HEK293 (cell line): ENCODE measurements at regions not wholly inside any gene's neighbourhood (a gene's known extent, or its start where the extent isn't known, plus 50 kb on each side); places are given as distances from the start of the nearest gene placed in this dataset.

Experiments used
- EGR2 ChIP-seq: fragments of 450-650 bp; formaldehyde crosslinking; IDR thresholded peaks from 2 replicates; pipeline ENCODE4 v1.5.1; 2016; ENCODE audit warnings: low read depth, missing biosample characterization, missing genetic modification characterization
- KLF1 ChIP-seq: fragments of 450-650 bp; formaldehyde crosslinking; IDR thresholded peaks from 2 replicates; pipeline ENCODE4 v1.5.1; 2016; ENCODE audit warnings: missing biosample characterization, missing genetic modification characterization
- MYNN ChIP-seq: fragments of 450-650 bp; formaldehyde crosslinking; IDR thresholded peaks from 2 replicates; pipeline ENCODE4 v1.5.1; 2016; ENCODE audit warnings: missing biosample characterization, missing genetic modification characterization, borderline replicate concordance
- RBAK ChIP-seq: fragments of 450-650 bp; formaldehyde crosslinking; IDR thresholded peaks from 2 replicates; pipeline ENCODE4 v1.5.1; 2016; ENCODE audit warnings: missing biosample characterization, missing genetic modification characterization
- SALL2 ChIP-seq: fragments of 450-650 bp; formaldehyde crosslinking; IDR thresholded peaks from 2 replicates; pipeline ENCODE4 v1.5.0; 2017; ENCODE audit warnings: missing biosample characterization, mild to moderate bottlenecking, missing genetic modification characterization, borderline replicate concordance
- TSHZ1 ChIP-seq: fragments of 450-650 bp; formaldehyde crosslinking; IDR thresholded peaks from 2 replicates; pipeline ENCODE4 v1.5.1; 2016; ENCODE audit warnings: missing biosample characterization, missing genetic modification characterization, borderline replicate concordance
- YY1 ChIP-seq: fragments of 450-650 bp; formaldehyde crosslinking; IDR thresholded peaks from 2 replicates; pipeline ENCODE4 v1.5.1; 2018; ENCODE audit warnings: missing biosample characterization, missing genetic modification characterization
- ZBTB1 ChIP-seq: fragments of 450-650 bp; formaldehyde crosslinking; IDR thresholded peaks from 2 replicates; pipeline ENCODE4 v1.5.1; 2016; ENCODE audit warnings: missing biosample characterization, missing genetic modification characterization
- ZBTB6 ChIP-seq: fragments of 450-650 bp; formaldehyde crosslinking; IDR thresholded peaks from 2 replicates; pipeline ENCODE4 v1.5.1; 2017; ENCODE audit warnings: missing biosample characterization, missing genetic modification characterization
- ZFHX2 ChIP-seq: fragments of 450-650 bp; formaldehyde crosslinking; conservative IDR thresholded peaks from 2 replicates; pipeline ENCODE4 v1.5.1; 2016; ENCODE audit warnings: missing biosample characterization, missing genetic modification characterization
- ZNF148 ChIP-seq: fragments of 450-650 bp; formaldehyde crosslinking; IDR thresholded peaks from 2 replicates; pipeline ENCODE4 v1.5.0; 2017; ENCODE audit warnings: missing biosample characterization, missing genetic modification characterization, borderline replicate concordance
- ZNF169 ChIP-seq: fragments of 450-650 bp; formaldehyde crosslinking; IDR thresholded peaks from 2 replicates; pipeline ENCODE4 v1.5.1; 2016; ENCODE audit warnings: missing biosample characterization, missing genetic modification characterization
- ZNF18 ChIP-seq: fragments of 450-650 bp; formaldehyde crosslinking; IDR thresholded peaks from 2 replicates; pipeline ENCODE4 v1.5.1; 2016; ENCODE audit warnings: missing biosample characterization, missing genetic modification characterization
- ZNF211 ChIP-seq: fragments of 450-650 bp; formaldehyde crosslinking; IDR thresholded peaks from 2 replicates; pipeline ENCODE4 v1.5.1; 2016; ENCODE audit warnings: low read depth, missing biosample characterization, missing genetic modification characterization
- ZNF335 ChIP-seq: fragments of 450-650 bp; formaldehyde crosslinking; conservative IDR thresholded peaks from 2 replicates; pipeline ENCODE4 v1.5.1; 2016; ENCODE audit warnings: missing biosample characterization, missing genetic modification characterization
- ZNF350 ChIP-seq: fragments of 450-650 bp; formaldehyde crosslinking; IDR thresholded peaks from 2 replicates; pipeline ENCODE4 v1.5.0; 2017; ENCODE audit warnings: missing biosample characterization, mild to moderate bottlenecking, missing genetic modification characterization
- ZNF404 ChIP-seq: fragments of 450-650 bp; formaldehyde crosslinking; IDR thresholded peaks from 2 replicates; pipeline ENCODE4 v1.5.1; 2017; ENCODE audit warnings: missing biosample characterization, missing genetic modification characterization
- ZNF416 ChIP-seq: fragments of 450-650 bp; formaldehyde crosslinking; IDR thresholded peaks from 2 replicates; pipeline ENCODE4 v1.5.1; 2016; ENCODE audit warnings: missing biosample characterization, missing genetic modification characterization
- ZNF48 ChIP-seq: fragments of 450-650 bp; formaldehyde crosslinking; IDR thresholded peaks from 2 replicates; pipeline ENCODE4 v1.5.1; 2016; ENCODE audit warnings: missing biosample characterization, missing genetic modification characterization
- ZNF530 ChIP-seq: fragments of 450-650 bp; formaldehyde crosslinking; IDR thresholded peaks from 2 replicates; pipeline ENCODE4 v1.5.1; 2016; ENCODE audit warnings: low read depth, missing biosample characterization, missing genetic modification characterization
- ZNF561 ChIP-seq: fragments of 450-650 bp; IDR thresholded peaks from 2 replicates; pipeline ENCODE4 v1.5.1; 2018; ENCODE audit warnings: missing biosample characterization, missing genetic modification characterization, borderline replicate concordance
- ZNF707 ChIP-seq: fragments of 450-650 bp; formaldehyde crosslinking; IDR thresholded peaks from 2 replicates; pipeline ENCODE4 v1.5.1; 2016; ENCODE audit warnings: missing biosample characterization, missing genetic modification characterization
- ZNF747 ChIP-seq: fragments of 450-650 bp; formaldehyde crosslinking; IDR thresholded peaks from 2 replicates; pipeline ENCODE4 v1.5.1; 2016; ENCODE audit warnings: missing biosample characterization, missing genetic modification characterization
- ZNF785 ChIP-seq: fragments of 450-650 bp; formaldehyde crosslinking; IDR thresholded peaks from 2 replicates; pipeline ENCODE4 v1.5.1; 2016; ENCODE audit warnings: missing biosample characterization, missing genetic modification characterization
- ZSCAN23 ChIP-seq: fragments of 450-650 bp; formaldehyde crosslinking; IDR thresholded peaks from 2 replicates; pipeline ENCODE4 v1.5.1; 2016; ENCODE audit warnings: missing biosample characterization, missing genetic modification characterization
- TF ChIP-seq, protein P1 (sequence below): fragments of 450-650 bp; formaldehyde crosslinking; IDR thresholded peaks from 2 replicates; pipeline ENCODE4 v1.5.1; 2016; ENCODE audit warnings: missing biosample characterization, missing genetic modification characterization
- TF ChIP-seq, protein P2 (sequence below): fragments of 450-650 bp; formaldehyde crosslinking; IDR thresholded peaks from 2 replicates; pipeline ENCODE4 v1.5.1; 2016; ENCODE audit warnings: missing biosample characterization, missing genetic modification characterization

GRCh38 chr10:120978589-120979252, 127.6 kb downstream of the WDR11 start (continued):
- no peak for TF ChIP-seq ZNF350 (tag by site-specific recombination)
- no peak for TF ChIP-seq SALL2 (tag by site-specific recombination)
- peak; percentile 72 for TF ChIP-seq EGR2
- TF ChIP-seq ZNF785 (tag by site-specific recombination): no peak
- peak; percentile 85 for TF ChIP-seq ZFHX2
- TF ChIP-seq ZBTB6 (tag by site-specific recombination): no peak
- no peak; the same call in 1 of the 2 replicates for TF ChIP-seq ZNF335 (tag by site-specific recombination)
- TF ChIP-seq, protein P1, sequence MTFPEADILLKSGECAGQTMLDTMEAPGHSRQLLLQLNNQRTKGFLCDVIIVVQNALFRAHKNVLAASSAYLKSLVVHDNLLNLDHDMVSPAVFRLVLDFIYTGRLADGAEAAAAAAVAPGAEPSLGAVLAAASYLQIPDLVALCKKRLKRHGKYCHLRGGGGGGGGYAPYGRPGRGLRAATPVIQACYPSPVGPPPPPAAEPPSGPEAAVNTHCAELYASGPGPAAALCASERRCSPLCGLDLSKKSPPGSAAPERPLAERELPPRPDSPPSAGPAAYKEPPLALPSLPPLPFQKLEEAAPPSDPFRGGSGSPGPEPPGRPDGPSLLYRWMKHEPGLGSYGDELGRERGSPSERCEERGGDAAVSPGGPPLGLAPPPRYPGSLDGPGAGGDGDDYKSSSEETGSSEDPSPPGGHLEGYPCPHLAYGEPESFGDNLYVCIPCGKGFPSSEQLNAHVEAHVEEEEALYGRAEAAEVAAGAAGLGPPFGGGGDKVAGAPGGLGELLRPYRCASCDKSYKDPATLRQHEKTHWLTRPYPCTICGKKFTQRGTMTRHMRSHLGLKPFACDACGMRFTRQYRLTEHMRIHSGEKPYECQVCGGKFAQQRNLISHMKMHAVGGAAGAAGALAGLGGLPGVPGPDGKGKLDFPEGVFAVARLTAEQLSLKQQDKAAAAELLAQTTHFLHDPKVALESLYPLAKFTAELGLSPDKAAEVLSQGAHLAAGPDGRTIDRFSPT: peak; percentile 89
- no peak for TF ChIP-seq ZNF404 (tag by site-specific recombination)
- TF ChIP-seq ZNF561 (tag by site-specific recombination): peak; percentile 85; the same call in 1 of the 2 replicates
- TF ChIP-seq TSHZ1 (tag by site-specific recombination): peak; percentile 68
- no peak for TF ChIP-seq RBAK (tag by site-specific recombination)
- no peak for TF ChIP-seq ZNF707
- no peak for TF ChIP-seq ZNF416
- TF ChIP-seq ZNF530 (tag by site-specific recombination): no peak
- TF ChIP-seq ZNF148 (tag by site-specific recombination): no peak
- no peak for TF ChIP-seq ZSCAN23 (tag by site-specific recombination)
- TF ChIP-seq ZBTB1 (tag by site-specific recombination): peak; percentile 48; the same call in 1 of the 2 replicates
- no peak for TF ChIP-seq ZNF211 (tag by site-specific recombination)
- TF ChIP-seq ZNF169 (tag by site-specific recombination): no peak
- TF ChIP-seq ZNF18 (tag by site-specific recombination): peak; percentile 19; the same call in 1 of the 2 replicates
- TF ChIP-seq, protein P2, sequence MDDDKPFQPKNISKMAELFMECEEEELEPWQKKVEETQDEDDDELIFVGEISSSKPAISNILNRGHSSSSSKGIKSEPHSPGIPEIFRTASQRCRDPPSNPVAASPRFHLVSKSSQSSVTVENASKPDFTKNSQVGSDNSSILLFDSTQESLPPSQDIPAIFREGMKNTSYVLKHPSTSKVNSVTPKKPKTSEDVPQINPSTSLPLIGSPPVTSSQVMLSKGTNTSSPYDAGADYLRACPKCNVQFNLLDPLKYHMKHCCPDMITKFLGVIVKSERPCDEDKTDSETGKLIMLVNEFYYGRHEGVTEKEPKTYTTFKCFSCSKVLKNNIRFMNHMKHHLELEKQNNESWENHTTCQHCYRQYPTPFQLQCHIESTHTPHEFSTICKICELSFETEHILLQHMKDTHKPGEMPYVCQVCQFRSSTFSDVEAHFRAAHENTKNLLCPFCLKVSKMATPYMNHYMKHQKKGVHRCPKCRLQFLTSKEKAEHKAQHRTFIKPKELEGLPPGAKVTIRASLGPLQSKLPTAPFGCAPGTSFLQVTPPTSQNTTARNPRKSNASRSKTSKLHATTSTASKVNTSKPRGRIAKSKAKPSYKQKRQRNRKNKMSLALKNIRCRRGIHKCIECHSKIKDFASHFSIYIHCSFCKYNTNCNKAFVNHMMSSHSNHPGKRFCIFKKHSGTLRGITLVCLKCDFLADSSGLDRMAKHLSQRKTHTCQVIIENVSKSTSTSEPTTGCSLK (tag by site-specific recombination): no peak
- no peak for TF ChIP-seq ZNF48 (tag by site-specific recombination)
- 0 out of 2 replicates have a peak, but pooled peaks have one; percentile 29 for TF ChIP-seq KLF1 (tag by site-specific recombination)
- no peak for TF ChIP-seq MYNN (tag by site-specific recombination)
- TF ChIP-seq YY1 (tag by site-specific recombination): no peak
- no peak for TF ChIP-seq ZNF747
